H1 (cell line): ENCODE measurements at regions not wholly inside any gene's neighbourhood (a gene's known extent, or its start where the extent isn't known, plus 50 kb on each side); places are given as distances from the start of the nearest gene placed in this dataset.

Source experiments
- CTCF ChIA-PET: fragments of 300-600 bp; sonication (Branson Sonifier 250); formaldehyde crosslinking; loops from one replicate; lab custom pipeline; 2021; ENCODE audit not compliant: partially characterized antibody; lab: Charles Lee
- POLR2A ChIA-PET: fragments of 300-600 bp; sonication (Branson Sonifier 250); formaldehyde crosslinking; loops from one replicate; lab custom pipeline; 2021; ENCODE audit warnings: inconsistent platforms; ENCODE audit not compliant: partially characterized antibody; lab: Charles Lee
- DNase-seq, 2 experiments: peaks; one replicate each; pipeline versions ENCODE4 v3.0.0 to v3.0.0-alpha.2; 2010 to 2022; ENCODE audit warnings: low spot score in 2 of 2, low read depth in 1 of 2, mixed read lengths in 1 of 2
- FAIRE-seq: peaks from 2 replicates; lab custom pipeline; 2011; peaks lifted over from hg19 to GRCh38; lab: Jason Lieb, UNC
- H2AFZ ChIP-seq: 2 replicates; pipeline ENCODE4 v1.8.1; 2012; ENCODE audit warnings: low read length, inconsistent platforms
- H2AK5ac ChIP-seq: 2 replicates; pipeline ENCODE4 v1.6.1; 2013; ENCODE audit warnings: low read depth, low read length
- H2BK120ac ChIP-seq: replicated peaks from 2 replicates; pipeline ENCODE3; 2013; ENCODE audit warnings: low read depth, low read length, inconsistent platforms
- H2BK12ac ChIP-seq: 2 replicates; pipeline ENCODE4 v1.6.1; 2013; ENCODE audit warnings: low read depth, low read length
- H2BK15ac ChIP-seq: 2 replicates; pipeline ENCODE4 v1.6.1; 2013; ENCODE audit warnings: low read length
- H2BK20ac ChIP-seq: 2 replicates; pipeline ENCODE4 v1.6.1; 2013; ENCODE audit warnings: low read length
- H2BK5ac ChIP-seq: 2 replicates; pipeline ENCODE4 v1.6.1; 2013; ENCODE audit warnings: low read depth, low read length
- H3K14ac ChIP-seq: 2 replicates; pipeline ENCODE4 v1.6.1; 2013; ENCODE audit warnings: inconsistent platforms; ENCODE audit not compliant: insufficient read length
- H3K18ac ChIP-seq: 2 replicates; pipeline ENCODE4 v1.6.1; 2013; ENCODE audit warnings: low read length; ENCODE audit errors: extremely low read depth
- H3K23ac ChIP-seq: 2 replicates; pipeline ENCODE4 v1.6.1; 2013; ENCODE audit warnings: inconsistent platforms; ENCODE audit not compliant: insufficient read length
- H3K23me2 ChIP-seq: 2 replicates; pipeline ENCODE4 v1.6.1; 2013; ENCODE audit warnings: low read depth, low read length
- H3K27ac ChIP-seq: 2 replicates; pipeline ENCODE4 v1.6.1; 2011; ENCODE audit warnings: low read depth, low read length, inconsistent platforms
- H3K27me3 ChIP-seq, 4 experiments: replicated peaks in 1 of 4; 1 replicate in 1 of 4; 2 replicates in 3 of 4; pipeline versions ENCODE4 v1.6.1 to v1.8.1; 2011 to 2013; ENCODE audit warnings: low read length in 3 of 4, mild to moderate bottlenecking in 3 of 4, inconsistent platforms in 2 of 4, mixed read lengths in 2 of 4, moderate library complexity in 1 of 4; ENCODE audit not compliant: control insufficient read depth in 3 of 4, insufficient read depth in 3 of 4; ENCODE audit errors: extremely low read depth in 1 of 4
- H3K36me3 ChIP-seq, 4 experiments: 2 replicates each; pipeline versions ENCODE4 v1.6.1 to v1.8.1; 2011 to 2013; ENCODE audit warnings: mild to moderate bottlenecking in 4 of 4, low read length in 3 of 4, moderate library complexity in 2 of 4, control low read depth in 1 of 4, inconsistent platforms in 1 of 4; ENCODE audit not compliant: insufficient read depth in 4 of 4, control insufficient read depth in 2 of 4
- H3K4ac ChIP-seq: replicated peaks from 2 replicates; pipeline ENCODE3; 2013; ENCODE audit warnings: low read length, low read depth, mixed read lengths, inconsistent platforms; ENCODE audit not compliant: insufficient read length
- H3K4me1 ChIP-seq, 4 experiments: replicated peaks in 1 of 4; 1 replicate in 1 of 4; 2 replicates in 3 of 4; pipeline versions ENCODE4 v1.6.1 to v1.8.1; 2011 to 2013; ENCODE audit warnings: low read length in 3 of 4, inconsistent platforms in 2 of 4, mixed read lengths in 1 of 4; ENCODE audit not compliant: insufficient read depth in 4 of 4, control insufficient read depth in 3 of 4
- H3K4me2 ChIP-seq, 2 experiments: 2 replicates each; pipeline versions ENCODE4 v1.6.1 to v1.8.1; 2011 to 2013; ENCODE audit warnings: low read depth in 2 of 2, low read length in 2 of 2, control low read depth in 1 of 2, inconsistent platforms in 1 of 2, mild to moderate bottlenecking in 1 of 2; ENCODE audit not compliant: insufficient read depth in 1 of 2
- H3K4me3 ChIP-seq, 4 experiments: fragments of 200-600, 300-600 bp in 1 of 4; sonication (generic), shearing (Covaris generic), sonication (Bioruptor Twin) in 1 of 4; 2 replicates each; pipeline versions ENCODE4 v1.5.1 to v1.8.1; 2011 to 2016; ENCODE audit warnings: low read length in 4 of 4, low read depth in 3 of 4, control low read depth in 2 of 4, inconsistent platforms in 2 of 4, mild to moderate bottlenecking in 2 of 4, mixed read lengths in 1 of 4, moderate library complexity in 1 of 4; ENCODE audit not compliant: insufficient read depth in 2 of 4; ENCODE audit errors: extremely low read depth in 1 of 4
- H3K56ac ChIP-seq: replicated peaks from 2 replicates; pipeline ENCODE3; 2013; ENCODE audit warnings: low read depth, mild to moderate bottlenecking, mixed read lengths, low read length, inconsistent platforms; ENCODE audit not compliant: insufficient read length
- H3K79me1 ChIP-seq: 2 replicates; pipeline ENCODE4 v1.6.1; 2013; ENCODE audit warnings: low read depth, low read length, control low read depth
- H3K79me2 ChIP-seq, 2 experiments: 2 replicates each; pipeline versions ENCODE4 v1.6.1 to v1.8.1; 2012 to 2013; ENCODE audit warnings: low read length in 2 of 2, mild to moderate bottlenecking in 2 of 2, inconsistent platforms in 1 of 2; ENCODE audit not compliant: insufficient read depth in 2 of 2, control insufficient read depth in 1 of 2
- H3K9ac ChIP-seq, 4 experiments: replicated peaks in 1 of 4; 1 replicate in 1 of 4; 2 replicates in 3 of 4; pipeline versions ENCODE4 v1.6.1 to v1.8.1; 2011 to 2013; ENCODE audit warnings: low read depth in 3 of 4, low read length in 3 of 4, control low read depth in 2 of 4, mild to moderate bottlenecking in 2 of 4, moderate library complexity in 2 of 4, inconsistent platforms in 1 of 4; ENCODE audit errors: extremely low read depth in 1 of 4
- H3K9me3 ChIP-seq, 2 experiments: 2 replicates each; pipeline versions ENCODE4 v1.6.1 to v1.8.1; 2012 to 2013; ENCODE audit warnings: mild to moderate bottlenecking in 2 of 2, moderate library complexity in 2 of 2, control low read depth in 1 of 2, inconsistent platforms in 1 of 2, low read depth in 1 of 2, low read length in 1 of 2, mixed read lengths in 1 of 2; ENCODE audit not compliant: insufficient read depth in 2 of 2
- H4K20me1 ChIP-seq, 2 experiments: replicated peaks in 1 of 2; 2 replicates each; pipeline versions ENCODE3 to v1.8.1; 2011 to 2013; ENCODE audit warnings: inconsistent platforms in 2 of 2, low read length in 2 of 2, mild to moderate bottlenecking in 1 of 2; ENCODE audit not compliant: insufficient read depth in 2 of 2, control insufficient read depth in 1 of 2
- H4K5ac ChIP-seq: 2 replicates; pipeline ENCODE4 v1.6.1; 2013; ENCODE audit warnings: low read length, low read depth, mixed read lengths, inconsistent platforms; ENCODE audit not compliant: insufficient read length
- H4K8ac ChIP-seq: 2 replicates; pipeline ENCODE4 v1.8.0; 2013; ENCODE audit warnings: mild to moderate bottlenecking, moderate library complexity, low read length, inconsistent platforms; ENCODE audit not compliant: insufficient read depth; ENCODE audit errors: extremely low read depth
- H4K91ac ChIP-seq: replicated peaks from 2 replicates; pipeline ENCODE3; 2013; ENCODE audit warnings: low read length, mixed read lengths, inconsistent platforms; ENCODE audit not compliant: insufficient read length
- CBX5 ChIP-seq: fragments of 300-800, 300-1000 bp; sonication (generic); IDR thresholded peaks from 2 replicates; pipeline ENCODE4 v1.7.1; 2016; ENCODE audit warnings: antibody characterized with exemption, low read length, low read depth
- CHD1 ChIP-seq: IDR thresholded peaks from 2 replicates; pipeline ENCODE4 v1.6.1; 2012; ENCODE audit warnings: low read depth, low read length, improper control_type of control experiment
- MAFK ChIP-seq: IDR thresholded peaks from 2 replicates; pipeline ENCODE4 v1.6.1; 2012; ENCODE audit warnings: low read depth, mild to moderate bottlenecking, improper control_type of control experiment, low read length
- SIX5 ChIP-seq: IDR thresholded peaks from 2 replicates; pipeline ENCODE4 v1.6.1; 2011; ENCODE audit warnings: mild to moderate bottlenecking, low read depth, low read length
- WGBS, 2 experiments: shearing (Covaris generic) in 1 of 2; methylation state at CpG; one replicate each; pipeline versions ENCODE4 v1.1.6 to v1.1.7; 2013 to 2015; ENCODE audit warnings: low lambda C conversion rate in 2 of 2, mixed read lengths in 2 of 2, inconsistent platforms in 1 of 2, low coverage in 1 of 2, missing lambda C conversion rate in 1 of 2; ENCODE audit not compliant: insufficient replicate concordance in 2 of 2, insufficient coverage in 1 of 2, insufficient read length in 1 of 2; ENCODE audit errors: extremely low coverage in 1 of 2, missing lambda C conversion rate in 1 of 2; 5-methylcytosine and 5-hydroxymethylcytosine counted together

DNA sequence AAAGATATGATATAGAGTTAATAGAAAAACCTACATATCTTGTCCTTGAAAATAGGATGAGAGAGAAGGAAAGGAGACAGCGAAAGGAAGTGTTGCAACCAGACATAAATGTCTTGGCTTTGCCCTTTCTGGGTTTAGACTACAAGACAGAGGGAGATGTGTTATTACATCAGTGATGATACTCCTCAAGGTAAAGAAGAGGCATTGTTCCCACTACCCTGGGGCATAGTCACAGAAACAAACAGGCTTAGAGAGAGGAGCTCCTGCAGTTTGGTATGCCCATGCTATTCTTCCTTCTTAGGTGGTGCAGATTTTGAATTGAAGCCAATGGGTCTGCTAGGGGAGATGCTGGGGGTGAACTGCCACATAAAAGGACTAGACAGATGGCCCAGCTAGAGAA, 166.8 kb upstream of the RFX3 start:
- H3K23me2 ChIP-seq = no peaks in the 10 kb centered on the region
- H4K8ac ChIP-seq = no peak overlapping the region
- no peak overlapping the region for H2BK120ac ChIP-seq
- no peak for FAIRE-seq
- no peak overlapping the region for H3K4me3 ChIP-seq
- H3K18ac ChIP-seq = no peak overlapping the region
- H2BK5ac ChIP-seq = no peak overlapping the region
- H3K4me1 ChIP-seq = peaks cover 0 to 2% (median under 1%) of the 10 kb centered on the region in 4 experiments; a peak in 2 of 7 replicates
- H2BK15ac ChIP-seq = no peak overlapping the region
- no peak overlapping the region for H4K91ac ChIP-seq
- no peak overlapping the region for H3K4me2 ChIP-seq
- H3K9me3 ChIP-seq = no peaks in the 10 kb centered on the region
- ChIA-PET CTCF (no interaction called here), POLR2A (no interaction called here)
- H3K79me1 ChIP-seq = no peaks in the 10 kb centered on the region
- no peak for DNase-seq
- H3K36me3 ChIP-seq = no peaks in the 10 kb centered on the region
- no peaks in the 10 kb centered on the region for H4K20me1 ChIP-seq
- no peak overlapping the region for H4K5ac ChIP-seq
- no peak overlapping the region for H2AK5ac ChIP-seq
- H3K27me3 ChIP-seq = no peaks in the 10 kb centered on the region
- no peak overlapping the region for H3K23ac ChIP-seq
- H3K27ac ChIP-seq = no peak overlapping the region
- no peak overlapping the region for H3K4ac ChIP-seq
- no peak overlapping the region for H2AFZ ChIP-seq
- H3K9ac ChIP-seq = no peak overlapping the region
- no peak overlapping the region for H3K56ac ChIP-seq
- H2BK20ac ChIP-seq = no peak overlapping the region
- no peak overlapping the region for H3K14ac ChIP-seq
- WGBS, 2 experiments = 92% methylated on average over 1 of the region's 1 CpG; no CpG with 5 or more reads in 1 of the 2 experiments
- H3K79me2 ChIP-seq = no peaks in the 10 kb centered on the region
- no peak overlapping the region for H2BK12ac ChIP-seq
- no peak for TF ChIP-seq CBX5
- TF ChIP-seq SIX5 = no peak
- TF ChIP-seq MAFK = no peak
- TF ChIP-seq CHD1 = no peak
